Hypothalamus (tissue), 51 donors: ENCODE measurements at regions not wholly inside any gene's neighbourhood (a gene's known extent, or its start where the extent isn't known, plus 50 kb on each side); places are given as distances from the start of the nearest gene placed in this dataset.
A peak's percentile ranks its signal among the peaks of the same experiment; 100 is the strongest.
"Not testable (repeated sequence)": the region's sequence is repeated elsewhere in the genome, so short reads cannot be mapped to it uniquely, and the experiment has no call there.

Experiments used
- DNase-seq, 51 donors: peaks; one replicate each; lab custom pipeline; 2025; lab: John Stamatoyannopoulos, UW

- DNase-seq: no peak
Observed at GRCh38 chr1:174105086-174105485, 54.2 kb upstream of the RABGAP1L start.

GRCh38 chr1:174103766-174104165 lies 55.6 kb upstream of the RABGAP1L start:
- no peak for DNase-seq

- DNase-seq: not testable (repeated sequence)
Observed at GRCh38 chr1:174101976-174102375, 57.3 kb upstream of the RABGAP1L start.

GRCh38 chr1:174097426-174097825 lies 61.9 kb upstream of the RABGAP1L start:
- DNase-seq: no peak

GRCh38 chr1:174093789-174094188 lies 65.5 kb upstream of the RABGAP1L start:
- not testable (repeated sequence) for DNase-seq

GRCh38 chr1:174090471-174090870 lies 68.3 kb upstream of the RC3H1 start:
- no peak for DNase-seq

GRCh38 chr1:174080819-174081218 lies 58.7 kb upstream of the RC3H1 start:
- no peak for DNase-seq

GRCh38 chr1:174079796-174080195 lies 57.6 kb upstream of the RC3H1 start:
- DNase-seq: no peak

- not testable (repeated sequence) for DNase-seq
Observed at GRCh38 chr1:174078916-174079315, 56.8 kb upstream of the RC3H1 start.

GRCh38 chr1:174077749-174078490 lies 55.8 kb upstream of the RC3H1 start:
- no peak for DNase-seq

GRCh38 chr1:174075245-174075692 lies 53.1 kb upstream of the RC3H1 start:
- no peak for DNase-seq

GRCh38 chr1:174074757-174075156 lies 52.6 kb upstream of the RC3H1 start:
- peak in 1 of 51 donors; percentile 11 for DNase-seq

GRCh38 chr1:174072581-174072980 lies 50.4 kb upstream of the RC3H1 start:
- DNase-seq: no peak
